GM23338 (cell line): ENCODE measurements at regions not wholly inside any gene's neighbourhood (a gene's known extent, or its start where the extent isn't known, plus 50 kb on each side); places are given as distances from the start of the nearest gene placed in this dataset.
"Not testable (repeated sequence)": the region's sequence is repeated elsewhere in the genome, so short reads cannot be mapped to it uniquely, and the experiment has no call there.

Experiments used
- ATAC-seq: fragments of 200-7000 bp; cut with Tn5 transposase; 3 replicates; pipeline ENCODE4 v1.9.1; 2020
- DNase-seq: peaks from one replicate; pipeline ENCODE4 v3.0.0-alpha.2; 2015; ENCODE audit warnings: low spot score
- H2AFZ ChIP-seq: fragments of 200-600 bp; sonication (generic); 2 replicates; pipeline ENCODE4 v1.8.0; 2016; ENCODE audit warnings: antibody characterized with exemption, mild to moderate bottlenecking, moderate library complexity
- H3F3A ChIP-seq: fragments of 200-600 bp; sonication (generic); replicated peaks from 2 replicates; pipeline ENCODE4 v1.8.0; 2017; ENCODE audit warnings: antibody characterized with exemption, mixed run types, low read depth
- H3K27ac ChIP-seq: fragments of 200-600 bp; sonication (generic); 2 replicates; pipeline ENCODE4 v1.6.1; 2016; ENCODE audit warnings: low read depth
- H3K27me3 ChIP-seq: fragments of 200-600 bp; sonication (generic); 2 replicates; pipeline ENCODE4 v1.8.0; 2016; ENCODE audit warnings: mild to moderate bottlenecking, mixed run types, moderate library complexity; ENCODE audit not compliant: insufficient read depth
- H3K36me3 ChIP-seq: fragments of 200-600 bp; sonication (generic); 2 replicates; pipeline ENCODE4 v1.8.0; 2016; ENCODE audit warnings: mild to moderate bottlenecking; ENCODE audit not compliant: insufficient read depth
- H3K4me1 ChIP-seq: fragments of 200-600 bp; sonication (generic); 2 replicates; pipeline ENCODE4 v1.8.0; 2016; ENCODE audit warnings: mild to moderate bottlenecking, moderate library complexity; ENCODE audit not compliant: insufficient read depth
- H3K4me2 ChIP-seq: fragments of 200-600 bp; sonication (generic); 2 replicates; pipeline ENCODE4 v1.7.1; 2017; ENCODE audit warnings: mixed run types
- H3K4me3 ChIP-seq: fragments of 200-600 bp; sonication (generic); 2 replicates; pipeline ENCODE4 v1.6.1; 2016; ENCODE audit warnings: mixed run types
- H3K79me2 ChIP-seq: fragments of 200-600 bp; sonication (generic); replicated peaks from 2 replicates; pipeline ENCODE4 v1.8.0; 2017; ENCODE audit warnings: mild to moderate bottlenecking; ENCODE audit not compliant: insufficient read depth
- H3K9me2 ChIP-seq: fragments of 200-600 bp; sonication (generic); 2 replicates; pipeline ENCODE4 v1.8.0; 2017; ENCODE audit not compliant: insufficient read depth
- H4K20me1 ChIP-seq: fragments of 200-600 bp; sonication (generic); replicated peaks from 2 replicates; pipeline ENCODE4 v1.8.0; 2017; ENCODE audit warnings: mild to moderate bottlenecking; ENCODE audit not compliant: insufficient read depth
- H3K27ac Mint-ChIP-seq: 2 replicates; pipeline ENCODE4 v1.8.0; 2020; ENCODE audit warnings: inconsistent platforms, mild to moderate bottlenecking, moderate library complexity, mixed read lengths
- H3K27me3 Mint-ChIP-seq: 3 replicates; pipeline ENCODE4 v1.8.0; 2022; ENCODE audit warnings: low read depth, mild to moderate bottlenecking, moderate library complexity, mixed read lengths, inconsistent platforms; ENCODE audit not compliant: insufficient read depth, poor library complexity
- H3K36me3 Mint-ChIP-seq: 3 replicates; pipeline ENCODE4 v1.8.0; 2021; ENCODE audit warnings: low read depth, mild to moderate bottlenecking, inconsistent platforms, moderate library complexity, mixed read lengths
- H3K4me1 Mint-ChIP-seq: 3 replicates; pipeline ENCODE4 v1.8.0; 2020; ENCODE audit warnings: mild to moderate bottlenecking, inconsistent platforms, mixed read lengths
- H3K4me3 Mint-ChIP-seq: 3 replicates; pipeline ENCODE4 v1.8.0; 2021; ENCODE audit warnings: moderate library complexity, mild to moderate bottlenecking, inconsistent platforms, mixed read lengths
- H3K9me3 Mint-ChIP-seq: 3 replicates; pipeline ENCODE4 v1.8.0; 2020; ENCODE audit warnings: moderate library complexity, mild to moderate bottlenecking, inconsistent platforms, mixed read lengths
- EZH2 ChIP-seq: fragments of 200-600 bp; sonication (generic); IDR thresholded peaks from one replicate; pipeline ENCODE4 v1.8.0; 2017; ENCODE audit warnings: antibody characterized with exemption, mild to moderate bottlenecking, low read depth; ENCODE audit not compliant: unreplicated experiment
- EZH2phosphoT487 ChIP-seq: fragments of 200-600 bp; sonication (generic); IDR thresholded peaks from one replicate; pipeline ENCODE4 v1.8.1; 2018; ENCODE audit warnings: antibody characterized with exemption; ENCODE audit not compliant: unreplicated experiment
- NANOG ChIP-seq: IDR thresholded peaks from 2 replicates; pipeline ENCODE4 v1.6.1; 2016; ENCODE audit warnings: antibody characterized with exemption, borderline replicate concordance
- POLR2AphosphoS5 ChIP-seq: IDR thresholded peaks from 2 replicates; pipeline ENCODE4 v1.6.1; 2016; ENCODE audit warnings: antibody characterized with exemption, low read depth
- ZNF114 ChIP-seq: fragments of 250-450 bp; sonication (Bioruptor Pico); IDR thresholded peaks from 2 replicates; pipeline ENCODE4 v1.5.0; 2020; ENCODE audit warnings: mild to moderate bottlenecking, moderate library complexity
- ZNF331 ChIP-seq: fragments of 250-450 bp; sonication (Bioruptor Pico); IDR thresholded peaks from 2 replicates; pipeline ENCODE4 v1.5.0; 2020; ENCODE audit warnings: low read depth, mild to moderate bottlenecking, moderate library complexity
- TF ChIP-seq, protein P1 (sequence below), 2 experiments: fragments of 200-600 bp in 1 of 2; sonication (generic) in 1 of 2; conservative IDR thresholded peaks; 2 replicates each; pipeline versions ENCODE4 v1.5.1 to v1.6.1; 2016 to 2017; ENCODE audit warnings: antibody characterized with exemption in 2 of 2, low read depth in 2 of 2, mild to moderate bottlenecking in 2 of 2, moderate library complexity in 1 of 2
- TF ChIP-seq, protein P2 (sequence below): fragments of 250-450 bp; sonication (Bioruptor Pico); IDR thresholded peaks from 2 replicates; pipeline ENCODE4 v1.5.0; 2020; ENCODE audit warnings: mild to moderate bottlenecking, moderate library complexity
- TF ChIP-seq, protein P3 (sequence below): IDR thresholded peaks from one replicate; pipeline ENCODE4 v1.6.1; 2018; ENCODE audit warnings: antibody characterized with exemption; ENCODE audit not compliant: unreplicated experiment

DNA sequence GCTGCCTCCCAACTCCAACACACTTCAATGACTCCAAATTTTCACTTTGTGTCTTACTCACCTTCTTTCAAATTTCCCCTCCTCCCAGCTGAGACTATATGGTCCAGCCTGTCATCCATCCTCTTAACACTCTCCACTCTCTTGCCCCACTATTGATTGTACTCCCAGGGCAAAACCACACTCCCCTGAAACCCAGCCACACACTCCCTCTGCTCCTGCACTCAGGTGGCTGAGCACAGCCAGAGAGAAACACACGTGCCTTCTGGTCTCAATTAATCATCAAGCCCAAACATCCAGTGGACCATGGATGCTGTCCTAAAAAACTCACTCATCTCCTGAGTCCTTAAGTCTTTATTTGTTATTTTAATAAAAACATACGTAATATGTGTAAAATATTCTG lies 1026.4 kb downstream of the KCNJ18 start:
- no peaks in the 10 kb centered on the region for H3K27me3 ChIP-seq
- no peak overlapping the region for H3K4me3 Mint-ChIP-seq
- H3K27ac ChIP-seq: no peak overlapping the region
- no peak overlapping the region for H3K4me3 ChIP-seq
- H3K9me2 ChIP-seq: no peaks in the 10 kb centered on the region
- no peak overlapping the region for H3K27ac Mint-ChIP-seq
- DNase-seq: no peak
- H2AFZ ChIP-seq: no peak overlapping the region
- H3K9me3 Mint-ChIP-seq: peaks cover 87% of the 10 kb centered on the region
- no peaks in the 10 kb centered on the region for H3K4me1 ChIP-seq
- no peaks in the 10 kb centered on the region for H4K20me1 ChIP-seq
- no peaks in the 10 kb centered on the region for H3K79me2 ChIP-seq
- no peak overlapping the region for H3K4me2 ChIP-seq
- H3K36me3 ChIP-seq: peaks cover 9% of the 10 kb centered on the region; the same call in 1 of the 2 replicates
- H3K27me3 Mint-ChIP-seq: peaks cover 3% of the 10 kb centered on the region
- no peaks in the 10 kb centered on the region for H3K4me1 Mint-ChIP-seq
- TF ChIP-seq EZH2 (no peak), EZH2phosphoT487 (no peak), POLR2AphosphoS5 (no peak), ZNF331 (CRISPR knock-in tag) (no peak), ZNF114 (CRISPR knock-in tag) (no peak), NANOG (no peak)
- TF ChIP-seq, protein P1, sequence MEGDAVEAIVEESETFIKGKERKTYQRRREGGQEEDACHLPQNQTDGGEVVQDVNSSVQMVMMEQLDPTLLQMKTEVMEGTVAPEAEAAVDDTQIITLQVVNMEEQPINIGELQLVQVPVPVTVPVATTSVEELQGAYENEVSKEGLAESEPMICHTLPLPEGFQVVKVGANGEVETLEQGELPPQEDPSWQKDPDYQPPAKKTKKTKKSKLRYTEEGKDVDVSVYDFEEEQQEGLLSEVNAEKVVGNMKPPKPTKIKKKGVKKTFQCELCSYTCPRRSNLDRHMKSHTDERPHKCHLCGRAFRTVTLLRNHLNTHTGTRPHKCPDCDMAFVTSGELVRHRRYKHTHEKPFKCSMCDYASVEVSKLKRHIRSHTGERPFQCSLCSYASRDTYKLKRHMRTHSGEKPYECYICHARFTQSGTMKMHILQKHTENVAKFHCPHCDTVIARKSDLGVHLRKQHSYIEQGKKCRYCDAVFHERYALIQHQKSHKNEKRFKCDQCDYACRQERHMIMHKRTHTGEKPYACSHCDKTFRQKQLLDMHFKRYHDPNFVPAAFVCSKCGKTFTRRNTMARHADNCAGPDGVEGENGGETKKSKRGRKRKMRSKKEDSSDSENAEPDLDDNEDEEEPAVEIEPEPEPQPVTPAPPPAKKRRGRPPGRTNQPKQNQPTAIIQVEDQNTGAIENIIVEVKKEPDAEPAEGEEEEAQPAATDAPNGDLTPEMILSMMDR (conservative IDR thresholded peaks at IDR 0.05; ENCODE audit: low read depth in 2 of 2): no peak
- TF ChIP-seq, protein P2, sequence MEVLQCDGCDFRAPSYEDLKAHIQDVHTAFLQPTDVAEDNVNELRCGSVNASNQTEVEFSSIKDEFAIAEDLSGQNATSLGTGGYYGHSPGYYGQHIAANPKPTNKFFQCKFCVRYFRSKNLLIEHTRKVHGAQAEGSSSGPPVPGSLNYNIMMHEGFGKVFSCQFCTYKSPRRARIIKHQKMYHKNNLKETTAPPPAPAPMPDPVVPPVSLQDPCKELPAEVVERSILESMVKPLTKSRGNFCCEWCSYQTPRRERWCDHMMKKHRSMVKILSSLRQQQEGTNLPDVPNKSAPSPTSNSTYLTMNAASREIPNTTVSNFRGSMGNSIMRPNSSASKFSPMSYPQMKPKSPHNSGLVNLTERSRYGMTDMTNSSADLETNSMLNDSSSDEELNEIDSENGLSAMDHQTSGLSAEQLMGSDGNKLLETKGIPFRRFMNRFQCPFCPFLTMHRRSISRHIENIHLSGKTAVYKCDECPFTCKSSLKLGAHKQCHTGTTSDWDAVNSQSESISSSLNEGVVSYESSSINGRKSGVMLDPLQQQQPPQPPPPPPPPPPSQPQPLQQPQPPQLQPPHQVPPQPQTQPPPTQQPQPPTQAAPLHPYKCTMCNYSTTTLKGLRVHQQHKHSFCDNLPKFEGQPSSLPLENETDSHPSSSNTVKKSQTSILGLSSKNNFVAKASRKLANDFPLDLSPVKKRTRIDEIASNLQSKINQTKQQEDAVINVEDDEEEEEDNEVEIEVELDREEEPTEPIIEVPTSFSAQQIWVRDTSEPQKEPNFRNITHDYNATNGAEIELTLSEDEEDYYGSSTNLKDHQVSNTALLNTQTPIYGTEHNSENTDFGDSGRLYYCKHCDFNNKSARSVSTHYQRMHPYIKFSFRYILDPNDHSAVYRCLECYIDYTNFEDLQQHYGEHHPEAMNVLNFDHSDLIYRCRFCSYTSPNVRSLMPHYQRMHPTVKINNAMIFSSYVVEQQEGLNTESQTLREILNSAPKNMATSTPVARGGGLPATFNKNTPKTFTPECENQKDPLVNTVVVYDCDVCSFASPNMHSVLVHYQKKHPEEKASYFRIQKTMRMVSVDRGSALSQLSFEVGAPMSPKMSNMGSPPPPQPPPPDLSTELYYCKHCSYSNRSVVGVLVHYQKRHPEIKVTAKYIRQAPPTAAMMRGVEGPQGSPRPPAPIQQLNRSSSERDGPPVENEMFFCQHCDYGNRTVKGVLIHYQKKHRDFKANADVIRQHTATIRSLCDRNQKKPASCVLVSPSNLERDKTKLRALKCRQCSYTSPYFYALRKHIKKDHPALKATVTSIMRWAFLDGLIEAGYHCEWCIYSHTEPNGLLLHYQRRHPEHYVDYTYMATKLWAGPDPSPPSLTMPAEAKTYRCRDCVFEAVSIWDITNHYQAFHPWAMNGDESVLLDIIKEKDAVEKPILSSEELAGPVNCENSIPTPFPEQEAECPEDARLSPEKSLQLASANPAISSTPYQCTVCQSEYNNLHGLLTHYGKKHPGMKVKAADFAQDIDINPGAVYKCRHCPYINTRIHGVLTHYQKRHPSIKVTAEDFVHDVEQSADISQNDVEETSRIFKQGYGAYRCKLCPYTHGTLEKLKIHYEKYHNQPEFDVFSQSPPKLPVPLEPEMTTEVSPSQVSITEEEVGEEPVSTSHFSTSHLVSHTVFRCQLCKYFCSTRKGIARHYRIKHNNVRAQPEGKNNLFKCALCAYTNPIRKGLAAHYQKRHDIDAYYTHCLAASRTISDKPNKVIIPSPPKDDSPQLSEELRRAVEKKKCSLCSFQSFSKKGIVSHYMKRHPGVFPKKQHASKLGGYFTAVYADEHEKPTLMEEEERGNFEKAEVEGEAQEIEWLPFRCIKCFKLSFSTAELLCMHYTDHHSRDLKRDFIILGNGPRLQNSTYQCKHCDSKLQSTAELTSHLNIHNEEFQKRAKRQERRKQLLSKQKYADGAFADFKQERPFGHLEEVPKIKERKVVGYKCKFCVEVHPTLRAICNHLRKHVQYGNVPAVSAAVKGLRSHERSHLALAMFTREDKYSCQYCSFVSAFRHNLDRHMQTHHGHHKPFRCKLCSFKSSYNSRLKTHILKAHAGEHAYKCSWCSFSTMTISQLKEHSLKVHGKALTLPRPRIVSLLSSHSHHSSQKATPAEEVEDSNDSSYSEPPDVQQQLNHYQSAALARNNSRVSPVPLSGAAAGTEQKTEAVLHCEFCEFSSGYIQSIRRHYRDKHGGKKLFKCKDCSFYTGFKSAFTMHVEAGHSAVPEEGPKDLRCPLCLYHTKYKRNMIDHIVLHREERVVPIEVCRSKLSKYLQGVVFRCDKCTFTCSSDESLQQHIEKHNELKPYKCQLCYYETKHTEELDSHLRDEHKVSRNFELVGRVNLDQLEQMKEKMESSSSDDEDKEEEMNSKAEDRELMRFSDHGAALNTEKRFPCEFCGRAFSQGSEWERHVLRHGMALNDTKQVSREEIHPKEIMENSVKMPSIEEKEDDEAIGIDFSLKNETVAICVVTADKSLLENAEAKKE (CRISPR knock-in tag): no peak
- TF ChIP-seq, protein P3, sequence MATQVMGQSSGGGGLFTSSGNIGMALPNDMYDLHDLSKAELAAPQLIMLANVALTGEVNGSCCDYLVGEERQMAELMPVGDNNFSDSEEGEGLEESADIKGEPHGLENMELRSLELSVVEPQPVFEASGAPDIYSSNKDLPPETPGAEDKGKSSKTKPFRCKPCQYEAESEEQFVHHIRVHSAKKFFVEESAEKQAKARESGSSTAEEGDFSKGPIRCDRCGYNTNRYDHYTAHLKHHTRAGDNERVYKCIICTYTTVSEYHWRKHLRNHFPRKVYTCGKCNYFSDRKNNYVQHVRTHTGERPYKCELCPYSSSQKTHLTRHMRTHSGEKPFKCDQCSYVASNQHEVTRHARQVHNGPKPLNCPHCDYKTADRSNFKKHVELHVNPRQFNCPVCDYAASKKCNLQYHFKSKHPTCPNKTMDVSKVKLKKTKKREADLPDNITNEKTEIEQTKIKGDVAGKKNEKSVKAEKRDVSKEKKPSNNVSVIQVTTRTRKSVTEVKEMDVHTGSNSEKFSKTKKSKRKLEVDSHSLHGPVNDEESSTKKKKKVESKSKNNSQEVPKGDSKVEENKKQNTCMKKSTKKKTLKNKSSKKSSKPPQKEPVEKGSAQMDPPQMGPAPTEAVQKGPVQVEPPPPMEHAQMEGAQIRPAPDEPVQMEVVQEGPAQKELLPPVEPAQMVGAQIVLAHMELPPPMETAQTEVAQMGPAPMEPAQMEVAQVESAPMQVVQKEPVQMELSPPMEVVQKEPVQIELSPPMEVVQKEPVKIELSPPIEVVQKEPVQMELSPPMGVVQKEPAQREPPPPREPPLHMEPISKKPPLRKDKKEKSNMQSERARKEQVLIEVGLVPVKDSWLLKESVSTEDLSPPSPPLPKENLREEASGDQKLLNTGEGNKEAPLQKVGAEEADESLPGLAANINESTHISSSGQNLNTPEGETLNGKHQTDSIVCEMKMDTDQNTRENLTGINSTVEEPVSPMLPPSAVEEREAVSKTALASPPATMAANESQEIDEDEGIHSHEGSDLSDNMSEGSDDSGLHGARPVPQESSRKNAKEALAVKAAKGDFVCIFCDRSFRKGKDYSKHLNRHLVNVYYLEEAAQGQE: no peak
- peaks cover 41% of the 10 kb centered on the region for H3K36me3 Mint-ChIP-seq
- ATAC-seq: no peak
- no peaks in the 10 kb centered on the region for H3F3A ChIP-seq

DNA sequence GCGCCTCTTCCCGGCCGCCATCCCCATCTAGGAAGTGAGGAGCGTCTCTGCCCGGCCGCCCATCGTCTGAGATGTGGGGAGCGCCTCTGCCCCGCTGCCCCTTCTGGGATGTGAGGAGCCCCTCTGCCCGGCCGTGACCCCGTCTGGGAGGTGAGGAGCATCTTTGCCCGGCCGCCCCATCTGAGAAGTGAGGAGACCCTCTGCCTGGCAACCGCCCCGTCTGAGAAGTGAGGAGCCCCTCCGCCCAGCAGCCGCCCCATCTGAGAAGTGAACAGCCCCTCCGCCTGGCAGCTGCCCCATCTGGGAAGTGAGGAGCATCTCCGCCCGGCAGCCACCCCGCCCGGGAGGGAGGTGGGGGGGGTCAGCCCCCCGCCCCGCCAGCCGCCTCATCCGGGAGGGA lies 1048.7 kb downstream of the KCNJ18 start:
- Mint-ChIP-seq H3K36me3 (peaks cover 25% of the 10 kb centered on the region; the same call in 2 of the 3 replicates), H3K9me3 (peaks cover 87% of the 10 kb centered on the region)
- H3K4me1 Mint-ChIP-seq, H3K79me2 ChIP-seq, DNase-seq, H3F3A ChIP-seq, H2AFZ ChIP-seq, H3K9me2 ChIP-seq, H3K4me2 ChIP-seq, H3K27me3 ChIP-seq, ATAC-seq, H3K4me1 ChIP-seq, H3K27ac Mint-ChIP-seq, H3K27ac ChIP-seq, H4K20me1 ChIP-seq, H3K4me3 Mint-ChIP-seq, H3K27me3 Mint-ChIP-seq, H3K36me3 ChIP-seq, H3K4me3 ChIP-seq: not testable (repeated sequence)
